HG02973 (cell line): ENCODE measurements at regions not wholly inside any gene's neighbourhood (a gene's known extent, or its start where the extent isn't known, plus 50 kb on each side); places are given as distances from the start of the nearest gene placed in this dataset.

Source experiments
- ATAC-seq: cut with Tn5 transposase; IDR thresholded peaks from one replicate; pipeline ENCODE4 v1.9.1; 2021; ENCODE audit warnings: moderate library complexity; ENCODE audit not compliant: unreplicated experiment

- no peak for ATAC-seq
Measured at GRCh38 chr7:156234192-156234591, 406.4 kb upstream of the RNF32 start.

GRCh38 chr7:156232931-156233705 lies 407.5 kb upstream of the RNF32 start:
- ATAC-seq: no peak

- no peak for ATAC-seq
Measured at GRCh38 chr7:156230576-156230975, 410.0 kb upstream of the RNF32 start.

- ATAC-seq: no peak
Measured at GRCh38 chr7:156224833-156225225, 412.6 kb upstream of the SHH start.

- ATAC-seq: no peak
Measured at GRCh38 chr7:156223935-156224832, 411.9 kb upstream of the SHH start.

GRCh38 chr7:156222611-156223010 lies 410.3 kb upstream of the SHH start:
- ATAC-seq: no peak

- no peak for ATAC-seq
Measured at GRCh38 chr7:156222151-156222550, 409.9 kb upstream of the SHH start.

- ATAC-seq: no peak
Measured at GRCh38 chr7:156220701-156221100, 408.4 kb upstream of the SHH start.

GRCh38 chr7:156220078-156220605 lies 407.9 kb upstream of the SHH start:
- no peak for ATAC-seq

GRCh38 chr7:156219307-156220077 lies 407.2 kb upstream of the SHH start:
- ATAC-seq: no peak

GRCh38 chr7:156218544-156219306 lies 406.5 kb upstream of the SHH start:
- ATAC-seq: no peak

GRCh38 chr7:156217803-156218202 lies 405.5 kb upstream of the SHH start:
- ATAC-seq: no peak

GRCh38 chr7:156209087-156209486 lies 396.8 kb upstream of the SHH start:
- ATAC-seq: no peak

GRCh38 chr7:156207306-156207705 lies 395.0 kb upstream of the SHH start:
- no peak for ATAC-seq

GRCh38 chr7:156206174-156206573 lies 393.9 kb upstream of the SHH start:
- no peak for ATAC-seq

GRCh38 chr7:156204820-156205219 lies 392.6 kb upstream of the SHH start:
- ATAC-seq: no peak

- ATAC-seq: no peak
Measured at GRCh38 chr7:156203923-156204322, 391.7 kb upstream of the SHH start.

GRCh38 chr7:156198277-156198676 lies 386.0 kb upstream of the SHH start:
- ATAC-seq: no peak

- no peak for ATAC-seq
Measured at GRCh38 chr7:156196649-156197048, 384.4 kb upstream of the SHH start.

GRCh38 chr7:156195276-156195675 lies 383.0 kb upstream of the SHH start:
- ATAC-seq: no peak
